PC-3 (cell line): ENCODE measurements at regions not wholly inside any gene's neighbourhood (a gene's known extent, or its start where the extent isn't known, plus 50 kb on each side); places are given as distances from the start of the nearest gene placed in this dataset.

ENCODE experiments used
- ATAC-seq: fragments of 200-7000 bp; cut with Tn5 transposase; 2 replicates; pipeline ENCODE4 v1.9.1; 2020; ENCODE audit warnings: mild to moderate bottlenecking, moderate library complexity
- BruUV-seq: library from RNA; stranded (reverse); fragments of 400-500 nt; replicated peaks from 2 replicates; lab custom pipeline; 2021; lab: Mats Ljungman, UMichigan
- CTCF ChIA-PET: fragments of 300-600 bp; sonication (Branson Sonifier 250); formaldehyde crosslinking; loops from one replicate; lab custom pipeline; 2022; ENCODE audit warnings: antibody characterized with exemption; lab: Charles Lee
- POLR2A ChIA-PET: fragments of 300-600 bp; sonication (Branson Sonifier 250); formaldehyde crosslinking; loops from one replicate; lab custom pipeline; 2022; ENCODE audit warnings: antibody characterized with exemption; ENCODE audit not compliant: unreplicated experiment; lab: Charles Lee
- DNase-seq: peaks from one replicate; pipeline ENCODE4 v3.0.0-alpha.2; 2015
- H2AFZ ChIP-seq: fragments of 300-600 bp; sonication (generic); 2 replicates; pipeline ENCODE4 v1.6.0; 2016; ENCODE audit warnings: antibody characterized with exemption, low read length
- H3F3A ChIP-seq: fragments of 300-600 bp; sonication (generic); one replicate; pipeline ENCODE4 v1.6.0; 2017; ENCODE audit warnings: antibody characterized with exemption, low read length, control low read depth, mild to moderate bottlenecking; ENCODE audit not compliant: unreplicated experiment
- H3K27ac ChIP-seq: fragments of 300-600 bp; sonication (generic); 2 replicates; pipeline ENCODE4 v1.5.1; 2016; ENCODE audit warnings: mild to moderate bottlenecking, low read length
- H3K27me3 ChIP-seq: fragments of 300-600 bp; sonication (generic); 2 replicates; pipeline ENCODE4 v1.6.1; 2016; ENCODE audit warnings: low read length, mixed read lengths
- H3K36me3 ChIP-seq: fragments of 300-600 bp; sonication (generic); 2 replicates; pipeline ENCODE4 v1.6.1; 2016; ENCODE audit warnings: low read depth, mixed run types, low read length, mixed read lengths
- H3K4me1 ChIP-seq: fragments of 300-600 bp; sonication (generic); 2 replicates; pipeline ENCODE4 v1.5.1; 2016; ENCODE audit warnings: low read length; ENCODE audit not compliant: insufficient read depth
- H3K4me2 ChIP-seq: fragments of 300-600 bp; sonication (generic); 2 replicates; pipeline ENCODE4 v1.6.0; 2016; ENCODE audit warnings: low read length
- H3K4me3 ChIP-seq: fragments of 300-600 bp; sonication (generic); 2 replicates; pipeline ENCODE4 v1.5.1; 2016; ENCODE audit warnings: mild to moderate bottlenecking, low read length, mixed read lengths
- H3K79me2 ChIP-seq: fragments of 300-600 bp; sonication (generic); 2 replicates; pipeline ENCODE4 v1.6.1; 2017; ENCODE audit warnings: low read length, mixed read lengths
- H3K9ac ChIP-seq: fragments of 300-600 bp; sonication (generic); 2 replicates; pipeline ENCODE4 v1.6.0; 2016; ENCODE audit warnings: mild to moderate bottlenecking, low read length
- H3K9me2 ChIP-seq: fragments of 300-600 bp; sonication (generic); replicated peaks from 2 replicates; pipeline ENCODE4 v1.6.1; 2016; ENCODE audit warnings: mixed run types, low read length, mixed read lengths
- H3K9me3 ChIP-seq: fragments of 300-600 bp; sonication (generic); 2 replicates; pipeline ENCODE4 v1.6.1; 2016; ENCODE audit warnings: low read length, mixed read lengths
- H4K20me1 ChIP-seq: fragments of 300-600 bp; sonication (generic); 2 replicates; pipeline ENCODE4 v1.6.1; 2016; ENCODE audit warnings: low read length, mixed read lengths
- CTCF ChIP-seq: fragments of 300-600 bp; sonication (generic); conservative IDR thresholded peaks from 2 replicates; pipeline ENCODE4 v1.5.1; 2017; ENCODE audit warnings: antibody characterized with exemption, low read depth, mild to moderate bottlenecking, low read length
- EZH2 ChIP-seq: fragments of 300-600 bp; sonication (generic); IDR thresholded peaks from one replicate; pipeline ENCODE4 v1.6.1; 2017; ENCODE audit warnings: antibody characterized with exemption, mild to moderate bottlenecking, low read length; ENCODE audit not compliant: unreplicated experiment
- EZH2phosphoT487 ChIP-seq: fragments of 300-600 bp; sonication (generic); IDR thresholded peaks from 2 replicates; pipeline ENCODE4 v1.6.1; 2018; ENCODE audit warnings: mild to moderate bottlenecking, antibody characterized with exemption, low read length, borderline replicate concordance
- intact Hi-C: fragments of 100-400 bp; cut with micrococcal nuclease; formaldehyde crosslinking; loops from 2 replicates; pipeline ENCODE4 v1.9.0; 2023

- Histone ChIP-seq H3K9ac (no peak overlapping the region), H4K20me1 (no peaks in the 10 kb centered on the region), H3K9me2 (no peaks in the 10 kb centered on the region), H3F3A (no peaks in the 10 kb centered on the region), H2AFZ (no peak overlapping the region), H3K4me3 (no peak overlapping the region), H3K36me3 (no peaks in the 10 kb centered on the region), H3K4me1 (no peaks in the 10 kb centered on the region), H3K27ac (no peak overlapping the region), H3K79me2 (no peaks in the 10 kb centered on the region), H3K27me3 (no peaks in the 10 kb centered on the region), H3K4me2 (no peak overlapping the region), H3K9me3 (no peaks in the 10 kb centered on the region)
- BruUV-seq = no TSS peak
- TF ChIP-seq CTCF (no peak), EZH2 (no peak), EZH2phosphoT487 (no peak)
- no peak for ATAC-seq
- CTCF ChIA-PET = no interaction called here
- no peak for DNase-seq
- POLR2A ChIA-PET = no interaction called here
- intact Hi-C loops = no loop called here
Measured at GRCh38 chr6:108763931-108764579, 84.2 kb upstream of the ARMC2 start.

GRCh38 chr6:108764580-108764950, 83.7 kb upstream of the ARMC2 start:
- Histone ChIP-seq H3K27me3 (no peaks in the 10 kb centered on the region), H3K4me1 (no peaks in the 10 kb centered on the region), H3K4me3 (no peak overlapping the region), H3K79me2 (no peaks in the 10 kb centered on the region), H3K36me3 (no peaks in the 10 kb centered on the region), H3K9me2 (no peaks in the 10 kb centered on the region), H3F3A (no peaks in the 10 kb centered on the region), H2AFZ (no peak overlapping the region), H4K20me1 (no peaks in the 10 kb centered on the region), H3K9me3 (no peaks in the 10 kb centered on the region), H3K9ac (no peak overlapping the region), H3K4me2 (no peak overlapping the region), H3K27ac (no peak overlapping the region)
- intact Hi-C loops = no loop called here
- TF ChIP-seq EZH2phosphoT487 = no peak
- TF ChIP-seq EZH2 = no peak
- no peak for TF ChIP-seq CTCF
- DNase-seq = no peak
- CTCF ChIA-PET = no interaction called here
- ATAC-seq = no peak
- BruUV-seq = no TSS peak
- POLR2A ChIA-PET = no interaction called here

GRCh38 chr6:108765495-108765894, 82.7 kb upstream of the ARMC2 start:
- H3K4me2 ChIP-seq = no peak overlapping the region
- no peak overlapping the region for H3K9ac ChIP-seq
- CTCF ChIA-PET = no interaction called here
- no peak overlapping the region for H2AFZ ChIP-seq
- H3K9me3 ChIP-seq = no peaks in the 10 kb centered on the region
- no peaks in the 10 kb centered on the region for H3K9me2 ChIP-seq
- no peaks in the 10 kb centered on the region for H3K27me3 ChIP-seq
- H3F3A ChIP-seq = no peaks in the 10 kb centered on the region
- no peak for ATAC-seq
- no peaks in the 10 kb centered on the region for H3K4me1 ChIP-seq
- BruUV-seq = no TSS peak
- no peak for TF ChIP-seq CTCF
- DNase-seq = no peak
- no peaks in the 10 kb centered on the region for H3K36me3 ChIP-seq
- intact Hi-C loops = no loop called here
- POLR2A ChIA-PET = no interaction called here
- no peak overlapping the region for H3K4me3 ChIP-seq
- H3K27ac ChIP-seq = no peak overlapping the region
- no peaks in the 10 kb centered on the region for H4K20me1 ChIP-seq
- H3K79me2 ChIP-seq = no peaks in the 10 kb centered on the region
